Vagina (tissue), 2 donors: ENCODE measurements at regions not wholly inside any gene's neighbourhood (a gene's known extent, or its start where the extent isn't known, plus 50 kb on each side); places are given as distances from the start of the nearest gene placed in this dataset.
"Not testable (repeated sequence)": the region's sequence is repeated elsewhere in the genome, so short reads cannot be mapped to it uniquely, and the experiment has no call there.

Experiments used
- DNase-seq, 2 donors: peaks; one replicate each; pipeline ENCODE4 v3.0.0-alpha.2; 2017; ENCODE audit errors: extremely low spot score in 2 of 2
- H3K27ac ChIP-seq: fragments of 200-600 bp; sonication (generic); one replicate; pipeline ENCODE4 v1.5.1; 2019
- H3K27me3 ChIP-seq: fragments of 200-600 bp; sonication (generic); one replicate; pipeline ENCODE4 v1.5.1; 2019
- H3K36me3 ChIP-seq, 2 donors: fragments of 200-600 bp; sonication (generic); one replicate each; pipeline ENCODE4 v1.5.1; 2017 to 2019
- H3K4me1 ChIP-seq: fragments of 200-600 bp; sonication (generic); one replicate; pipeline ENCODE4 v1.5.1; 2019
- H3K4me3 ChIP-seq, 2 donors: fragments of 200-600 bp; sonication (generic); 1 replicate in 1 of 2; 2 replicates in 1 of 2; pipeline ENCODE4 v1.5.1; 2016 to 2019
- H3K9me3 ChIP-seq: fragments of 200-600 bp; sonication (generic); one replicate; pipeline ENCODE4 v1.5.1; 2019
- CTCF ChIP-seq, 3 experiments: fragments of 450-650 bp in 2 of 3; fragments of 200-600 bp in 1 of 3; sonication (generic) in 1 of 3; IDR thresholded peaks; one replicate each; pipeline ENCODE4 v1.5.1; 2017 to 2019; ENCODE audit warnings: antibody characterized with exemption in 3 of 3, mild to moderate bottlenecking in 2 of 3, moderate library complexity in 2 of 3
- POLR2A ChIP-seq, 2 donors: fragments of 450-650 bp; IDR thresholded peaks; one replicate each; pipeline ENCODE4 v1.6.1; 2017; ENCODE audit warnings: antibody characterized with exemption in 2 of 2, mild to moderate bottlenecking in 2 of 2, moderate library complexity in 2 of 2
- POLR2AphosphoS5 ChIP-seq, 2 donors: sonication (generic); formaldehyde crosslinking; IDR thresholded peaks; one replicate each; pipeline ENCODE4 v1.9.0; 2017; ENCODE audit warnings: antibody characterized with exemption in 2 of 2, mild to moderate bottlenecking in 2 of 2, low read depth in 1 of 2; ENCODE audit not compliant: insufficient read depth in 1 of 2
- intact Hi-C: fragments of 100-400 bp; cut with DNase I; formaldehyde crosslinking; loops from one replicate; pipeline ENCODE4 v1.15.1; 2023

GRCh38 chr2:107719836-107720235 is 106.9 kb upstream of the RGPD4 start:
- H3K4me1 ChIP-seq = no peaks in the 10 kb centered on the region
- DNase-seq = no peak
- H3K4me3 ChIP-seq = no peak overlapping the region
- intact Hi-C loops = no loop called here
- no peak for TF ChIP-seq CTCF (IDR thresholded peaks at IDR 0.05)
- TF ChIP-seq POLR2AphosphoS5 (IDR thresholded peaks at IDR 0.05; ENCODE audit: insufficient read depth in 1 of 2, low read depth in 1 of 2) = no peak
- no peak for TF ChIP-seq POLR2A (IDR thresholded peaks at IDR 0.05)
- H3K27ac ChIP-seq = no peak overlapping the region
- H3K27me3 ChIP-seq = no peaks in the 10 kb centered on the region
- no peaks in the 10 kb centered on the region for H3K36me3 ChIP-seq
- H3K9me3 ChIP-seq = no peaks in the 10 kb centered on the region

- intact Hi-C loops = no loop called here
- Histone ChIP-seq H3K27ac (no peak overlapping the region), H3K9me3 (no peaks in the 10 kb centered on the region), H3K4me3 (no peak overlapping the region), H3K27me3 (no peaks in the 10 kb centered on the region), H3K4me1 (no peaks in the 10 kb centered on the region), H3K36me3 (no peaks in the 10 kb centered on the region)
- DNase-seq = no peak
- TF ChIP-seq POLR2AphosphoS5 (IDR thresholded peaks at IDR 0.05; ENCODE audit: insufficient read depth in 1 of 2, low read depth in 1 of 2) (no peak), CTCF (IDR thresholded peaks at IDR 0.05) (no peak), POLR2A (IDR thresholded peaks at IDR 0.05) (no peak)
These were observed 105.5 kb upstream of the RGPD4 start for GRCh38 chr2:107721178-107721577.

GRCh38 chr2:107721586-107721985 is 105.1 kb upstream of the RGPD4 start:
- DNase-seq = no peak
- Histone ChIP-seq H3K27me3 (no peaks in the 10 kb centered on the region), H3K36me3 (no peaks in the 10 kb centered on the region), H3K4me1 (no peaks in the 10 kb centered on the region), H3K9me3 (no peaks in the 10 kb centered on the region), H3K27ac (no peak overlapping the region), H3K4me3 (no peak overlapping the region)
- intact Hi-C loops = no loop called here
- TF ChIP-seq POLR2A (IDR thresholded peaks at IDR 0.05) = no peak
- no peak for TF ChIP-seq CTCF (IDR thresholded peaks at IDR 0.05)
- no peak for TF ChIP-seq POLR2AphosphoS5 (IDR thresholded peaks at IDR 0.05; ENCODE audit: insufficient read depth in 1 of 2, low read depth in 1 of 2)

GRCh38 chr2:107725824-107726223 is 100.9 kb upstream of the RGPD4 start:
- H3K27me3 ChIP-seq, intact Hi-C loops, H3K36me3 ChIP-seq, DNase-seq, H3K9me3 ChIP-seq, H3K4me1 ChIP-seq, H3K27ac ChIP-seq, H3K4me3 ChIP-seq: not testable (repeated sequence)

GRCh38 chr2:107727318-107727717 is 99.4 kb upstream of the RGPD4 start:
- no peaks in the 10 kb centered on the region for H3K27me3 ChIP-seq
- intact Hi-C loops = no loop called here
- H3K27ac ChIP-seq = no peak overlapping the region
- H3K4me3 ChIP-seq = no peak overlapping the region
- TF ChIP-seq CTCF (IDR thresholded peaks at IDR 0.05) (no peak), POLR2AphosphoS5 (IDR thresholded peaks at IDR 0.05; ENCODE audit: insufficient read depth in 1 of 2, low read depth in 1 of 2) (no peak), POLR2A (IDR thresholded peaks at IDR 0.05) (no peak)
- no peaks in the 10 kb centered on the region for H3K36me3 ChIP-seq
- DNase-seq = no peak
- H3K9me3 ChIP-seq = no peaks in the 10 kb centered on the region
- no peaks in the 10 kb centered on the region for H3K4me1 ChIP-seq

- Histone ChIP-seq H3K36me3 (no peaks in the 10 kb centered on the region), H3K4me1 (no peaks in the 10 kb centered on the region), H3K9me3 (no peaks in the 10 kb centered on the region), H3K4me3 (no peak overlapping the region), H3K27me3 (no peaks in the 10 kb centered on the region), H3K27ac (no peak overlapping the region)
- TF ChIP-seq CTCF (IDR thresholded peaks at IDR 0.05) = no peak
- TF ChIP-seq POLR2AphosphoS5 (IDR thresholded peaks at IDR 0.05; ENCODE audit: insufficient read depth in 1 of 2, low read depth in 1 of 2) = no peak
- no peak for TF ChIP-seq POLR2A (IDR thresholded peaks at IDR 0.05)
- no peak for DNase-seq
- intact Hi-C loops = no loop called here
These were observed 98.1 kb upstream of the RGPD4 start for GRCh38 chr2:107728586-107728985.
